ENCODE measurements at regions not wholly inside any gene's neighbourhood (a gene's known extent, or its start where the extent isn't known, plus 50 kb on each side); places are given as distances from the start of the nearest gene placed in this dataset.

- Histone ChIP-seq H3K27ac (ENCODE audit: poor library complexity, severe bottlenecking) (no peak overlapping the region), H3K9me3 (ENCODE audit: severe bottlenecking) (no peaks in the 10 kb centered on the region), H3K27me3 (ENCODE audit: insufficient read depth, poor library complexity, severe bottlenecking) (no peaks in the 10 kb centered on the region), H3K36me3 (ENCODE audit: low read depth) (no peaks in the 10 kb centered on the region), H3K4me3 (ENCODE audit: severe bottlenecking) (no peak overlapping the region), H3K4me1 (ENCODE audit: insufficient read depth, poor library complexity, severe bottlenecking) (no peaks in the 10 kb centered on the region)
- ATAC-seq (ENCODE audit: low read depth) (no peak), DNase-seq (ENCODE audit: low spot score) (no peak)
- no peak for TF ChIP-seq CTCF (IDR thresholded peaks at IDR 0.05; ENCODE audit: poor library complexity, severe bottlenecking)
Observed at GRCh38 chr12:83414981-83415380, 728.3 kb downstream of the TMTC2 start.

GRCh38 chr12:83408851-83409250 lies 722.1 kb downstream of the TMTC2 start:
- H3K9me3 ChIP-seq (ENCODE audit: severe bottlenecking), result no peaks in the 10 kb centered on the region
- ATAC-seq (ENCODE audit: low read depth) (no peak), DNase-seq (ENCODE audit: low spot score) (no peak)
- TF ChIP-seq CTCF (IDR thresholded peaks at IDR 0.05; ENCODE audit: poor library complexity, severe bottlenecking), result no peak
- H3K27me3 ChIP-seq (ENCODE audit: insufficient read depth, poor library complexity, severe bottlenecking), result no peaks in the 10 kb centered on the region
- no peaks in the 10 kb centered on the region for H3K36me3 ChIP-seq (ENCODE audit: low read depth)
- H3K4me1 ChIP-seq (ENCODE audit: insufficient read depth, poor library complexity, severe bottlenecking), result no peaks in the 10 kb centered on the region
- H3K27ac ChIP-seq (ENCODE audit: poor library complexity, severe bottlenecking), result no peak overlapping the region
- no peak overlapping the region for H3K4me3 ChIP-seq (ENCODE audit: severe bottlenecking)

- TF ChIP-seq CTCF (IDR thresholded peaks at IDR 0.05; ENCODE audit: poor library complexity, severe bottlenecking), result no peak
- Histone ChIP-seq H3K4me1 (ENCODE audit: insufficient read depth, poor library complexity, severe bottlenecking) (no peaks in the 10 kb centered on the region), H3K27me3 (ENCODE audit: insufficient read depth, poor library complexity, severe bottlenecking) (no peaks in the 10 kb centered on the region), H3K9me3 (ENCODE audit: severe bottlenecking) (no peaks in the 10 kb centered on the region), H3K27ac (ENCODE audit: poor library complexity, severe bottlenecking) (no peak overlapping the region), H3K36me3 (ENCODE audit: low read depth) (no peaks in the 10 kb centered on the region), H3K4me3 (ENCODE audit: severe bottlenecking) (no peak overlapping the region)
- ATAC-seq (ENCODE audit: low read depth), result no peak
- no peak for DNase-seq (ENCODE audit: low spot score)
Observed at GRCh38 chr12:83408146-83408545, 721.4 kb downstream of the TMTC2 start.

DNA sequence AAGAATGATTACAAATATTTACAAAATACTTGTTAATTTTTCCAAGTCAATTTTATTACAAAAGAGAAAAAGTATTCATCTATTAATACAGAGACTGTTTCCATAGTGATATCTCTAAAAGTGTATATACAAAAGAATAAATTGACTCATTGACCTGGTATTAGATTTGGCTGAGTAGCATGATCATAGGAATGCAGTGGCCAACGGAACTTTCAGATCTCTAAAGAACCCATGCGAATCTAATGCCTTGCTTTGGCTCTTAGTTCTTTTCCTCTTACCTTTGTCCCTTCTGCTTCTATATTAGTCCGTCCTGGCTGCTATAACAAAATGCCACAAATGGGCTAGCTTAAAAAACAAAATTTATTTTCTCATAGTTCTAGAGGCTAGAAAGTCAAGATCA lies 717.8 kb downstream of the TMTC2 start:
- DNase-seq (ENCODE audit: low spot score), result no peak
- no peaks in the 10 kb centered on the region for H3K27me3 ChIP-seq (ENCODE audit: insufficient read depth, poor library complexity, severe bottlenecking)
- H3K4me3 ChIP-seq (ENCODE audit: severe bottlenecking), result no peak overlapping the region
- no peaks in the 10 kb centered on the region for H3K9me3 ChIP-seq (ENCODE audit: severe bottlenecking)
- no peaks in the 10 kb centered on the region for H3K4me1 ChIP-seq (ENCODE audit: insufficient read depth, poor library complexity, severe bottlenecking)
- ATAC-seq (ENCODE audit: low read depth), result no peak
- no peaks in the 10 kb centered on the region for H3K36me3 ChIP-seq (ENCODE audit: low read depth)
- no peak for TF ChIP-seq CTCF (IDR thresholded peaks at IDR 0.05; ENCODE audit: poor library complexity, severe bottlenecking)
- H3K27ac ChIP-seq (ENCODE audit: poor library complexity, severe bottlenecking), result no peak overlapping the region

DNA sequence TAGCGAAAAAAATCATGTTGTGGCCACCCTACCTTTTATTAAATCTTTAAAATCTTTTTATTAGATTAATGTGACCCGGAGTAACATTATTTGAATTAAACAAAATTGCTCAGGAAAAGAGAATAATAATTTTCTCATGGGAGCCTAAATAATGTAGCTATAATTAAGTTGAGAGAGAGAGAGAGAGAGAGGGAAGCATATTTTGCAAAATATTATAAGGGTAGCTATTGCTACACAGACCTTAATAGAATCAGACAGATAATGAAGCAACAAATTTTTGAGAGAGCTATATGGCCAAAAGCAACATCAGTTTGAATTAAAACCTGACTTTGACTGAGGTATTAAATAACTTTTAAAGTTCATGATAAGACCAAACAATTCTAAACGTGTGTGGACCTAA lies 703.5 kb downstream of the TMTC2 start:
- Histone ChIP-seq H3K9me3 (ENCODE audit: severe bottlenecking) (no peaks in the 10 kb centered on the region), H3K36me3 (ENCODE audit: low read depth) (no peaks in the 10 kb centered on the region), H3K4me3 (ENCODE audit: severe bottlenecking) (no peak overlapping the region), H3K27me3 (ENCODE audit: insufficient read depth, poor library complexity, severe bottlenecking) (no peaks in the 10 kb centered on the region), H3K4me1 (ENCODE audit: insufficient read depth, poor library complexity, severe bottlenecking) (no peaks in the 10 kb centered on the region), H3K27ac (ENCODE audit: poor library complexity, severe bottlenecking) (no peak overlapping the region)
- DNase-seq (ENCODE audit: low spot score) (no peak), ATAC-seq (ENCODE audit: low read depth) (no peak)
- TF ChIP-seq CTCF (IDR thresholded peaks at IDR 0.05; ENCODE audit: poor library complexity, severe bottlenecking), result no peak
